Astrocyte (in vitro differentiated cells and primary cell): ENCODE measurements at regions not wholly inside any gene's neighbourhood (a gene's known extent, or its start where the extent isn't known, plus 50 kb on each side); places are given as distances from the start of the nearest gene placed in this dataset.

Experiments used
- EZH2 ChIP-seq: IDR thresholded peaks from 2 replicates; pipeline ENCODE4 v1.6.1; 2012; ENCODE audit warnings: mild to moderate bottlenecking, low read length, inconsistent platforms; ENCODE audit not compliant: insufficient read depth
- TF ChIP-seq, protein P1 (sequence below): IDR thresholded peaks from 2 replicates; pipeline ENCODE4 v1.5.1; 2011; ENCODE audit warnings: low read depth, mild to moderate bottlenecking, inconsistent platforms, low read length, moderate library complexity; ENCODE audit not compliant: insufficient read depth

DNA sequence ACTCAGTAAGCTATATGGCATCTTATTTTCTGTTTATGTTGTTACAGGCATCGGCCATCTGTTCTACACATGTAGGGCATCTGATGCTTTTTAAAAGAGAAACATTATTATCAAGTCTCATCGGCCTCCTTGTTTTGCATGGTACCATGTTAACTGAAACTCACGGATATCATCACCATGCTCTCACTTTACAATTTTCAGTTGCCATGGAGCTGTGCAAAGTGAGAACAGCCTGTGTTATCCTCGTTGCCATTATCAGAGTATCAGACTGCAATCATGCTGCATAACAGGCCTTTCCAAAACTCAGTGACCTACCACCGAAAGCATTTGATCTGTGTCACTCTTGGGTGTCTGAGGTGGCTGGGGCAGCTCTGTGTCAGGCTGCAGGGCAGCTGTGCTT lies 110.3 kb downstream of the C17orf67 start:
- TF ChIP-seq EZH2 = no peak
- TF ChIP-seq, protein P1, sequence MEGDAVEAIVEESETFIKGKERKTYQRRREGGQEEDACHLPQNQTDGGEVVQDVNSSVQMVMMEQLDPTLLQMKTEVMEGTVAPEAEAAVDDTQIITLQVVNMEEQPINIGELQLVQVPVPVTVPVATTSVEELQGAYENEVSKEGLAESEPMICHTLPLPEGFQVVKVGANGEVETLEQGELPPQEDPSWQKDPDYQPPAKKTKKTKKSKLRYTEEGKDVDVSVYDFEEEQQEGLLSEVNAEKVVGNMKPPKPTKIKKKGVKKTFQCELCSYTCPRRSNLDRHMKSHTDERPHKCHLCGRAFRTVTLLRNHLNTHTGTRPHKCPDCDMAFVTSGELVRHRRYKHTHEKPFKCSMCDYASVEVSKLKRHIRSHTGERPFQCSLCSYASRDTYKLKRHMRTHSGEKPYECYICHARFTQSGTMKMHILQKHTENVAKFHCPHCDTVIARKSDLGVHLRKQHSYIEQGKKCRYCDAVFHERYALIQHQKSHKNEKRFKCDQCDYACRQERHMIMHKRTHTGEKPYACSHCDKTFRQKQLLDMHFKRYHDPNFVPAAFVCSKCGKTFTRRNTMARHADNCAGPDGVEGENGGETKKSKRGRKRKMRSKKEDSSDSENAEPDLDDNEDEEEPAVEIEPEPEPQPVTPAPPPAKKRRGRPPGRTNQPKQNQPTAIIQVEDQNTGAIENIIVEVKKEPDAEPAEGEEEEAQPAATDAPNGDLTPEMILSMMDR = no peak
